Right lobe of liver (tissue), 4 donors: ENCODE measurements at regions not wholly inside any gene's neighbourhood (a gene's known extent, or its start where the extent isn't known, plus 50 kb on each side); places are given as distances from the start of the nearest gene placed in this dataset.

ENCODE experiments used
- CTCF ChIP-seq, 4 donors: fragments of 200-600 bp in 3 of 4; fragments of 450-650 bp in 1 of 4; IDR thresholded peaks; one replicate each; pipeline versions ENCODE4 v1.5.1 to v1.8.0; 2016 to 2022; ENCODE audit warnings: antibody characterized with exemption in 4 of 4, mild to moderate bottlenecking in 2 of 4
- POLR2A ChIP-seq: fragments of 450-650 bp; IDR thresholded peaks from one replicate; pipeline ENCODE4 v1.6.1; 2017; ENCODE audit warnings: antibody characterized with exemption, mild to moderate bottlenecking
- donor health status: DM: no; HTN: no; CAD: no.
- donor health status: DM: no; HTN: no; CAD: no.
- donor health status: DM: no; HTN: yes; CAD: no.

- TF ChIP-seq POLR2A (no peak), CTCF (IDR thresholded peaks at IDR 0.05) (no peak)
Measured at GRCh38 chr1:209353053-209353452, 230.5 kb upstream of the CAMK1G start.
